HG03139 (cell line): ENCODE measurements at regions not wholly inside any gene's neighbourhood (a gene's known extent, or its start where the extent isn't known, plus 50 kb on each side); places are given as distances from the start of the nearest gene placed in this dataset.
"Not testable (repeated sequence)": the region's sequence is repeated elsewhere in the genome, so short reads cannot be mapped to it uniquely, and the experiment has no call there.

Experiments
- ATAC-seq: cut with Tn5 transposase; IDR thresholded peaks from one replicate; pipeline ENCODE4 v1.9.1; 2021; ENCODE audit not compliant: unreplicated experiment

DNA sequence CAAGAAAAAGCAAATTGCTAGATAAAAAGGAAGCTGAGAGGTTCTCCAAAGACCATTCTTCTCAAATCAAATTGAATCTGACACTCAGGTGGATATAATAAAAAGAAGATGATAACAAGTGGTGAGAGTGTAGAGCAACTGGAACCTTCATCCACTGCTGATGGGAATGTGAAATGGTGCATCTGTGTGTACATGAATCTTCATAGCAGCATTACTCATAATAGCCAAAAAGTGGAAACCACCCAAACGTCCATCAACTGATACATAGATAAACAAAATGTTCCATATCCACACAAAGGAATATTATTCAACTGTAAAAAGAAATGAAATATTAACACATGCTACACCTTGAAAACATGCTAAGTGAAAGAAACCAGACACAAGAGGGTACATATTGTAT is 357.2 kb upstream of the EPHA4 start:
- no peak for ATAC-seq

DNA sequence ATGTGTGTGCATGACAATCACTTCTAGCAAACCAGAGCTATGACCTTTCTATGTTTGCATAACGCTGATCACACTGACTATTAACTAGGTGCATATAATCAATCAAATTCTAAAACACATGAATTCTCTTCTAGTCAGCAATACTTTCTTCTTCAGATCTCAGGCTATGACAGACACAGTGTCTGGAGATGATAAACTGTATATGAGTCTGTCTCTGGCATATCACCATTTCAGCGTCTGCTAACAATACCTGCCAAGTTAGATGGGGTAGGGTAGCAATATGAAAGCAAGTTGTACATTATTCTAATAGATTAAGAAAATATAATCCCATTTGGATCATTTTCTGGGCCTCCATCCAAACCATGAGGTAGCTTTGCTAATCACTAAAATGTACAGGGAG is 354.2 kb upstream of the EPHA4 start:
- ATAC-seq = no peak

DNA sequence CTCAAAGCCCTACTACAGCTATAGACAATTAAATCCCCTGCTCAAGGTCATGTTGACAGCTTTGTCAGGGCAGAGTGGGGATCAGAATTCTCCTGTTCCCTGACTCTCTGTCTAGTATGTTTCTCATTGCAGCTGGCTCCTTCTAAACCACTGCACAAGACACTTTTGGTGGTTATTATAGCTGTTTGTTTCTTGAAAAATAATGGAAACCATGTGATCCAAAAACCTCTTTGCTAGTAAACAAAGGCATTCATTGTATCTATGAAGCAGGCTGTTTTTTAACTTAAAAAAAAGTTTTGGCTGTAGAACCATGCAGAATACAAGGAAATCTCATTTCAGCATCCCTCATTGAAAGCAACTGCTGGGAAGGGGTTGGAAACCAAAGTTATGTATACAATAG is 352.5 kb upstream of the EPHA4 start:
- ATAC-seq = no peak

DNA sequence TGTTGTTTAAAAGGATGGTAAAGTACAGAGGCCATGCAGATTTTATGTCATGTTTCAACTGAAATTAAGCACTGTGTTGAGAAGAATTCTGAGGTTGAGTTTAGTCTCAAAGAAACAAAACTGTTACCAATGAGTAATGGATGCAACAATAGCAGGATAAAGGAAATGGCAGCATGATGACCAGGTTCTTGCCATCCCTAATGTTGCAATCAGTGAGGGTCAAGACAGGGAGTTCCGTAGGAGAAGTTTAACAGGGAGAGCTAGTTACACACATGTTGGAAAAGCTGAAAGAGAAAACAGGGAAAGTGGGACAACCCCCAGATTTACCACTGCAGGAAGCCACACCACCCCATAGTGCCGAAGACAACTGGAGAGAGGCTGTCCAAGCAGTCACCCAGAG is 343.8 kb upstream of the EPHA4 start:
- ATAC-seq = no peak

DNA sequence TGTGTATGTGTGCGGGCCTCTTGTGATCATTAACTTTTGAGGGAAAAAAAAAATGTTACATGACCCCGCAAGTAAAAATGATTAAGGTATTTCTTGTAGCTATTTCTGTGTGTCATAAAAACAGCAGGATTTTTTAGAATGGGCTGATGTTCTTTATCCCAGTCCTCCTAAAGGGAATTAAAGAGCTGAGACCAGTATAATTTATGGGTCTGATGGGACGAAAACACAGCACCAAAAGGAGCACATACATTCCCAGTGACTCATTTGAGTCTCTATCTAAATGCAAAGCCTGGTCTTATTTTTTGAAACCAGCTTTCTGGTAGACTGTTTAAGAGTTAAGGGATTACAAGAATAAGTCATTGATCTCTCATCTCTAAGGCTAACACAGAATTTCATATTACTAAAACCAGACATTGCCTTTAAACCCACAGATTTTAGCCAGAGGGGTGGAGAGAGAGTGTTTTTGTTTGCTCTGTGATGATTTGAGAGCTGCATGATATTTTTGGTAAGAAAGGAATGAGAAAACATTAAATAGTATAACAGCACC is 342.3 kb upstream of the EPHA4 start:
- no peak for ATAC-seq

DNA sequence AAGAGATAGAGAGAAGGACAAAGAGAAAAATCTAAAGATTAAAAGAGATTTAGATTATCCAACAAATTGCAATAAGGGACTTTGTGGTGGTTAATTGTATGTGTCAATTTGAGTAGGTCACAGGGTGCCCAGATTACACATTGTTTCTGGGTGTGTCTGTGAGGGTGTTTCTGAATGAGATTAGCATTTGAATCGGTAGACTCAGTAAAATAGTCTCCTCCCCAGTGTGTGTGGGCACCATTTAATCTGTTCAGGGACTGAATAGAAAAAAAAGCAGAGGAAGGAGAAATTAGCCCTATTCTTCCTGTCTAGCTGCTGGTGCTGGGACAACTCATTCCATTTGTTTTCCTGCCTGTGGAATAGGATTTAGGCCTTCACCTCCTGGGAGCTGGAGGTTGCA is 339.8 kb upstream of the EPHA4 start:
- no peak for ATAC-seq

DNA sequence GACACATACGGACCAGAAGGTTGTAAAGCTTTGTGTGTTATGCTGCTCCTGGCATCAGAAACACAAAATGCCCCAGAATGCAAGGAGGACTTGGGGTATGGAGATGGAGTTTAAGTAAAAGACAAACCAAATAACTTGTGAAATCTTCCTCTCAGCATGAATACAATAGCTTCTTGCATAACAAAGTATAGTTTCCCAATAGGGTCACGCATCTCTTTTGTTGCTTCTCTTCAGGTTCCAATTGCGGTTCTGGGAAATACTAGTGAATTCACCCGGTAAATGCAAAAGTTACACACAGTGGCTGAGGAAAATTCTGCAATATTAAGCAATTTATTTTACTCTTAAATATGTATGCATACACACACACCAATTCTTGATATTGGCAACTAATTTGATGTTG is 339.2 kb upstream of the EPHA4 start:
- no peak for ATAC-seq

DNA sequence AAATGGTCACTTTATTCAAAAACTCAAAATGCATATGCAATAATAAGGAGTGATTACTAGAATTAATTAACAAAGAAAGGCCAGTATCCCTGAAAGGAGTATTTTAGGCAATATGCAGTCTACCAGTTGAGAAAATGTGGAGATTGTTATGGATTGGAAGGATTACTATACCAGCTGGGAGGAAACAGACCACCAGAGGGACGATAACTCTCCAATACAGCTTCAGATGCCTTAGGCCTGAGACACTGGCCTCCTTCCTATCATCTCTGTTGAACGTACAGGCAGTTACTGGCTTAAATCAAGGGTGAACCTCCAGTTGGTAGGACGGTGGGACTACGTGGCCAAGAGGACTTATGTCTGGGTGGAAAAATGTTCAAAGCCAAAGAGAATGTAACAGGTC is 336.4 kb upstream of the EPHA4 start:
- no peak for ATAC-seq

DNA sequence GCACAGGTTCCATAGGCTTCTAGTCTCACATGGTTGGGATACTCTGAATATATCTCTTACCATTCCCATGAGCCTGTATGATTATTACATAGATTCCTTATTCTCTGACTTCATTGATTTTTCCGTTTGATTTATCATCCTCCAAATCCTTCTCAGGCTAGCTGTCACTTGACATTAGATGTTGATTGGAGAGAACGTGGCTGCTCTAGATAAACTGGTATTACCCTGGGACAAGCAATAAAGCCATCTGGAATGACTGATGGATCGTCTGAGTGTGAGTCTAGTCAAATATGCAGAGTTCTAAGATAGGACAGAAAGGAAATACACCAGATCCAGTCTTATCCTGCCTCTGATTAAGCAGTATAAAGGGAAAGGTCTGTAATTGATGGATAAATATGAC is 325.6 kb upstream of the EPHA4 start:
- ATAC-seq = no peak

DNA sequence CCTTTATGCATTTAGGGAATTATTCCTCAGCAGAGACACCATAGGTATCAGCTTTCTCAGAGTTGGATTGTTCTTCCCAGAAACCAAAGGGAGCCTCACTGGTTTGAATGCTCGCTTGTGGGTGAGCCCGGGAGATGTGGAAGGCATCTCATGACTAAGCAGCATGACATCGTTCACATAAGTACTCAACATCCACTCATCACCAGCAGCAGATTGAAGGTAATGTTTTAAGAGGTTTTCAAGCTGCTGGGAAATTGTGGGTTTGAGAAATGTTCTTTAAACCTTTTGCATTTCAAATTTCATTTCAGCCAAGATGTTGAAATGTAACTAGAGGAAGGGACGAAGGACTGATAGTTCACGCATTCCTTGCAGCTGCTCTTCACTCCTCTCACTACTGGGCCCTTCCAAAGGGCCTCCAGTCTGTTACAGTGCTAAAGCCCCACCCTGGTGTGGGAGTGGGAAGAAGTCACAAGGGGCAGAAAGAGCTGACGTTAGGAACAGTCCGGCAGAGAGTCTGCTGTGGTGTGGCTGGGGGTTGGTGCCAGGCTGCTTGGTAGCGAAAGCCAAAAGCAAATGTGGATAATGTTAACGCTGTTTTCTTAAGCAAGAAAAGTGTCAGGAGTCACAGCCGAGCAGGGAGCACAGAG is 324.5 kb upstream of the EPHA4 start:
- ATAC-seq = no peak

DNA sequence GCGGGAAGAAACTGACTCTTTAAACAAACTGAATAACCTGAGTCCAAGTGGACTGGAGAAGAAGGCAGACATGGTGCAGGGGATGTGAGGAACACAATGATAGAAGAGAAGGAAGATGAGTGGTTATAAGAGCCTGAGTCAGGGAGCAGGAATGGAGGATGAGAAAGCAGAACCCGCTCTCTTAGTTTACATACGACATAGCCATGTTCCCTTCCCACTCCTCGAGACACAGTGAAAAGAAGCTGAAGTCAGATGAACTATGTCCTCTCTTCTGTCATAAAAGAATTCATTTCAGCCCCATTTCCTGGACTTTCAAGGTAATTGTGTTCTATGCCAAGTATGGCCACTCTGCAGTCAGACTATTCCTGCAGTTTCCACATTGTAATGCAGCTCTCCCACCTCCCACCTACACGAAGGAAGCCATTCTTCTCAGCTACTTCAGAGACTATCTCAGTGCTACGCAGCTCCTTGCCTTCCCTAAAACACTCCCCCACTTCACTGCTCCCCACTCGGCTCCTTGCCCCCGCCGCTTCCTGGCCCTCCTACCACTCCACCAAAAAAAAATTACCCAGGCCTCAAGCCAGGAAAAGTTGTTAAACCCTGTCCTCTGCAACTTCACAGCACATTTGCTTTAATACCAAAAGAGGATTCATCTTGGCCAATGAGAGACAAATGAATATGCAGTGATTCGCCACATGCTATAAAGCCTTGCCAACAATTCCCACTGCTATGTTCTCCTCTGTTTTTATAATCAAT is 323.4 kb upstream of the EPHA4 start:
- no peak for ATAC-seq

DNA sequence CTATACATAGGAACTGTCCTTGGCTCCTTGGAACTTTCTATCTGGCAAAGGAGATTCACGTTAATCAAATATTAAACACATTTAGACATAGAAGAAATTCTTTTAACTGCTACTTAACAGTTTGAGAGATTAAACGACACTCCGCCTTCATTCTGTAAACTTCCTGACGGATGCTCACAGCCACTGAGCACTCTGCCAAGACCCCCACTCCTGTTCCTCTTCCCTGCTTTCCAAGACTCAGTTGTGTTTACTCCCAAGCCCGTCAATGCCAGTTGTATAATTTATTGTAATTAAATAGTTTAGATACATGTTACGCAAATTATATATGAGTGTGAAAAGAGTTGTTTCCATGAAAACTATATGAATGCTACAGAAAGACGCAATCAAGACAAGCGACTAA is 321.4 kb upstream of the EPHA4 start:
- no peak for ATAC-seq

DNA sequence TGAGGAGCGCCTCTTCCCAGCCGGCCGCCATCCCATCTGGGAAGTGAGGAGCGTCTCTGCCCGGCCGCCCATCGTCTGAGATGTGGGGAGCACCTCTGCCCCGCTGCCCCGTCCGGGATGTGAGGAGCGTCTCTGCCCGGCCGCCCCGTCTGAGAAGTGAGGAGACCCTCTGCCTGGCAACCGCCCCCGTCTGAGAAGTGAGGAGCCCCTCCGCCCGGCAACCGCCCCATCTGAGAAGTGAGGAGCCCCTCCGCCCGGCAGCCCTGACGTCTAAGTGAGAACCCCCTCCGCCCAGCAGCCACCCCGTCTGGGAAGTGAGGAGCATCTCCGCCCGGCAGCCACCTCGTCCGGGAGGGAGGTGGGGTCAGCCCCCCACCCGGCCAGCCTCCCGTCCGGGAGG is 319.9 kb upstream of the EPHA4 start:
- ATAC-seq = not testable (repeated sequence)

DNA sequence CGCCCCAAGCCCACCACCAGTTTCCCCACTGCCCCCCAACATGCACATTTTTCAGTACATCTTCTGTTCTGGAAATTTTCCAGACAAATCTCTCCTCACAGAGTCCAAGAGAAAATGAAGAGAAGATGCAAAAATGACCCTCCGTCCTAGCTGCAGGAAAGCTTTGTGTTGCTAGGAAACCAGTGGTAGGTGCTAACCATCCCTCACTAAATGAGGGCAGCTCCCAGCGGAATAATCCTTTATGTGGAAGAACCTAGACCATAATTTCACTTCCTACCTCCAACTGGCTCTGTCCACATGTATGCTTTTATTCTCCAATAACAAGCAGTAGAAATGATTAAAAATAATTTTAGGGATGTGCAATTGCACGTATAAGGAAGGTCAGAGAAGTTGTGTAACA is 311.9 kb upstream of the EPHA4 start:
- no peak for ATAC-seq

DNA sequence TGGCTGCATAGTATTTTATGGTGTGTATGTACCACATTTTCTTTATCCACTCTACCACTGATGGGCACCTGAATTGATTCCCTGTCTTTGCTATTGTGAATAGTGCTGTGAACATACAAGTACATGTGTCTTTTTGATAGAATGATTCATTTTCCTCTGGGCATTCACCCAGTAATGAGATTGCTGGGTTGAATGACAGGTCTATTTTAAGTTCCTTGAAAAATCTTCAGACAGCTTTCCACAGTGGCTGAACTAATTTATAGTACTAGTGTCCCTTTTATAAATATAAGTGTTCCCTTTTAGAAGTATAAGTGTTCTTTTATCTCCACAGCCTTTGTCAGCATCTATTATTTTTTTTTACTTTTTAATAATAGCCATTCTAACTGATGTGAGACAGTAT is 303.9 kb upstream of the EPHA4 start:
- ATAC-seq = no peak

DNA sequence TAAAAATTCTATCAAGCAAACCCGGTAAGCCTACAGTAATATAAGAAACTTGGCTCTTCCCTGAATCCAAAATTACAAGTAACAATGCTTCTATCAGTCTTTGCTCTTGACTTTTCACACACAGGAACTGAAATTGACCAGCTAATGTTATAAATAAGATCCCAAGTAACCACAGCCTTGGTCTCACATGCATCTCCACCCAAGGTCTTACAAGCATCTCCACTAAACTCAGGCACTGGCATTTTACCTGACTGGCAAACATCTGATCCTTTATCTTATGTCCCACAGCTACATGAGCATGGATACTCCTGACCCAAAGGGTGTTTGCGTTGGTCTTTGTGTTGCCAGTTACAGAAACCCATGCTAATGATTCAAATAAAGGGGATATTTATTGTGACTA is 302.3 kb upstream of the EPHA4 start:
- no peak for ATAC-seq

DNA sequence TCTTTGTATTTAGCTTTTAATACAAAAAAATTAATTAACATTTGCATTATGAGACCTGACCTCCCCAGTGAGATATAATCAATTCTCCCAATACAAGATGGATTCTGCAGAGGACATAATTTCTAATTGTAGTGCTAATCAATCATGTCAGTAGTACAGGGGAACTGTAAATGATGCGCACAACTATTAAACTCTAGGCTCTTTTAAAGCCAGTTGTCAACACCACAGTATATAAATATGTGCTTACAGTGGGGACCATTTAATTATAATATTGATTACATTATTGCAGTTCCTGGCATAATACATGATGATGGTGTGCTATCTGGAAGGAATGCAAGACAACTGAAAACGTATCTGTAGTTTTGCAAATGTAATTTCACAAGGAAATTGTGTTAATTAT is 285.6 kb upstream of the EPHA4 start:
- ATAC-seq = no peak

DNA sequence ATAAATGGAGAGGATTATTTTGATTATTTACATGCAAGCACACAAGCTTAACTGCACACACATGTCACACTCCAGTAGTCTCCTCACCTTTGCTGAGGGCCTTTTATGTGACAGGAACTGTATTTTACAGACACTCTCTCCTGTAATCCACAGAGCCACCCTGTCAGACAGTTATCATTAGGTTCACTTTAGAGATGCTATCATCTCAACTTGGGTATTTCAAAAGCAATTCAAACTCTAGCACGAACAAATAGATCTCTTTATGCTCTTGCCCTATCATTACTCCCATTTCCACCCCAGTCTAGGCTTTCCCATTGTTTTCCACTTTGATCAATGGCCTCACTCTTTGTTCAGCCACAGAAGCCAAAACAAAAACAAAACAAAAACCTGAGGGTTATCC is 281.2 kb upstream of the EPHA4 start:
- ATAC-seq = no peak

DNA sequence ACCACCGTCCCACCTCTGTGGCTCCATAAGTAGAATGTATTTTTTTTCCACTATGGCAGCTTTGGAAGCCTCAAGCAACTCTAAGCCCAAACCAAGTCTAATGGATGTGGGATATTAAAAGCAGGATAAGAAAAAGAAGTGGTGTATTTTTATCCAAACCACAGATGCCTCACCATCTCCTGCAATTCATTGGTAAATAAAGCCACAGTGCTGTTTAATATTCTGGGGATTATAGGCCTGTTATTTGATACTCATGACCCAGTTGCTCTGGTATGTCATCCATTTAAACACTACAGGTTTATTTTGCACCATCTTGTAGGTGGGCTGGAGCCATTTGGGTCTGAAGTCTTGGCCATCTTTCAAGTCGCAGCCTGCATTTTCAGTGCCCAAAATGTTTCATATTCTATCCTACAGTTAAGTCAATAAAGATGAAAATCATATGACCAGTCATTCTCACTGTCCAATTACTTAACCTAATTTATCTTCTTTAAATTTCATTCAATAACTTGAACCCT is 279.5 kb upstream of the EPHA4 start:
- no peak for ATAC-seq

DNA sequence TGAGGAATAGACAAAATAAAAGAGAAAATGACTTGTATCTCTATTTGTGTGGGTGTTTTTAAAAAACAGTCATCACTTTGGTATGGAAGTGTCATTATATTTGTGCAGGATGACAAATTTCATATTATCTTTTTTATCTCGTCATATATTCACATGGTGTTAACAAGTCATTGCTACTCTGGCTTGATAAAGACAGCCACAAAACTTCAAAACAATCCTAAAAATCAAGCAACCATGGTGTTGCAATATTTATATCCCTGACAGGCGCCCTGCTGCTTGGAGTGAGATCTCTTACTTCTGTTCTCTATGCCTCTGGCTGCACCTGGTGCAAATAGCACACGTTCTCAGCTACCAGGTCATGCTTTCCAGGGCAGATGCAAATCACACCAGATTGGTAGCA is 278.0 kb upstream of the EPHA4 start:
- no peak for ATAC-seq

DNA sequence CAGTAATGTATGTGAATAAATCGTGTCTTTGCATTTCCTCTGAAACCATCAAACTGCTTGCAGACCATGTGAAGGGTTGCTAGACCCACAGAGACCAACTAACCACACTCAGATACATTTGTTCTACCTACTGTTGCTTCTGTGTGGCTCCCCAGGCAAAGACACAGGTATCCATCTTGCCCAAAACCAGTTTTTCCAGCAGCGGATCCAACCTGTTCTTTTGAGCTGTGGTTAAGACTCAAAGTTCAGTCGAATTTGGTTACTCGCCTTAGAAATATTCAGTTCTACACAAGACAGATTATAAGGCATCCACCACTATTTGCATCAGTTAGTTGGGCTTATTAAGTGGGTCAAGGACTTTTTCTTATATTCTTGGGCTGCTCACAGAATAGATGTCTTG is 276.2 kb upstream of the EPHA4 start:
- ATAC-seq = no peak

DNA sequence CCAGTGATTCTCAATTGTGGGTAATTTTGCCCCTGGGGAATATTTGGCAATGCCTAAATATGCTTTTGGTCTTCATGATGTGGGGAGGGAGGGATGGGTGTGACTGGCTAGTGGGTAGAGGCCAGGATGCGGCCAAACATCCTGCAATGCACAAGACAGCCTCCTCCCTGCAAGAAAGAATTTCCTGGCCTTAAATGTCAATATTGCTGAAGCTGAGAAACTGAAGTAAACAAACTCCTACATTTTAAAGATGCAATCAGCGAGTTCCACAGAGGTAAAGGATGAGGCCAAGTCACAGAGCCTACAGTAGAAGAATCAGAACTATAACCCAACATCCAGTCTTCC is 272.9 kb upstream of the EPHA4 start:
- ATAC-seq = no peak
